Muscle of leg (tissue), 3 donors: ENCODE measurements at regions not wholly inside any gene's neighbourhood (a gene's known extent, or its start where the extent isn't known, plus 50 kb on each side); places are given as distances from the start of the nearest gene placed in this dataset.
A peak's percentile ranks its signal among the peaks of the same experiment; 100 is the strongest.

ENCODE experiments used
- DNase-seq: peaks from one replicate; pipeline ENCODE4 v3.0.0; 2013
- H3K27ac ChIP-seq: one replicate; pipeline ENCODE4 v1.5.1; 2013; ENCODE audit warnings: mild to moderate bottlenecking, low read length, control low read depth
- H3K27me3 ChIP-seq: one replicate; pipeline ENCODE4 v1.6.1; 2013; ENCODE audit warnings: low read length; ENCODE audit not compliant: control insufficient read depth, insufficient read depth
- H3K36me3 ChIP-seq: one replicate; pipeline ENCODE4 v1.6.1; 2013; ENCODE audit warnings: low read length; ENCODE audit not compliant: control insufficient read depth, insufficient read depth
- H3K4me1 ChIP-seq: one replicate; pipeline ENCODE4 v1.6.1; 2013; ENCODE audit warnings: low read length; ENCODE audit not compliant: control insufficient read depth, insufficient read depth
- H3K4me3 ChIP-seq: one replicate; pipeline ENCODE4 v1.5.1; 2013; ENCODE audit warnings: low read length, control low read depth
- H3K9me3 ChIP-seq: replicated peaks from 2 replicates; pipeline ENCODE4 v1.6.1; 2013; ENCODE audit warnings: low read depth, low read length; ENCODE audit not compliant: control insufficient read depth
- WGBS: methylation state at CpG from one replicate; pipeline ENCODE4 v1.1.5; 2013; ENCODE audit warnings: missing lambda C conversion rate; ENCODE audit not compliant: insufficient coverage; 5-methylcytosine and 5-hydroxymethylcytosine counted together

DNA sequence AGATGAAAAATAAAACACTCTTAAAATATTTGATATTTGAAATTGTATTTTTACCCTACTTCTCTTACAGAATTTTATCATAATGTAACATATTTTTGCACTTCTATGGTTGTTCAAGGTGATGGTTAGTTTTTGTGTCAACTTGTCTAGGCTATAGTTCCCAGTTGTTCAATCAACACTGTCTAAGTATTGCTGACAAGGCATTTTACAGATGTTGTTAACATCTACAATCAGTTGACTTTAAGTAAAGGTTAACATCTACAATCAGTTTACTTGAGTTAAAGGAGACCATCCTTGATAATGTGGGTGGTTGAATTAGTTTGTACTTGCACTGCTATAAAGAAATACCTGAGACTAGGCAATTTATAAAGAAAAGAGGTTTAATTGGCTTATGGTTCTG, 206.5 kb downstream of the AEBP2 start:
- H3K4me3 ChIP-seq, result no peak overlapping the region
- DNase-seq, result no peak
- no peaks in the 10 kb centered on the region for H3K27me3 ChIP-seq
- no peaks in the 10 kb centered on the region for H3K36me3 ChIP-seq
- no peaks in the 10 kb centered on the region for H3K4me1 ChIP-seq
- H3K9me3 ChIP-seq, result no peaks in the 10 kb centered on the region
- no peak overlapping the region for H3K27ac ChIP-seq

DNA sequence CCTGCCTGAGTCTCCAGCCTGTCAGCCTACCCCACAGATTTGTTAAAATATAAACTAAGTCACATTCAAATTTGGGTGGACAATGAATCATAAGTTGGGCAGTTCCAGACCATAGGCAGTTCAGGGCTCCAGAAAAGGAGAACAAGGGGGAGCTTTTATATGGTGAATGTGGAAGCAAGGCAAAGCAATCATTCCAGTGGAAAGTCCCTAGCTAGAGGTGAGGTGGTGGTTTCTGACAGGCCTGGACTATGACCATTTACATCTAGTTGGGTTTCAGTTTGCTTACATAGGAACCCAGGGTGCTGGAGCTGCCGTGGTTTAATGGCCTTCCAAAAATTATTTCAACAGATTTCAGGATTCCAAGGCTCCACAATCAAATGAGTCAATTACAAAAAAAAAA, 207.3 kb downstream of the AEBP2 start:
- H3K4me3 ChIP-seq, result no peak overlapping the region
- DNase-seq, result no peak
- 88% methylated on average over 1 of the region's 1 CpG for WGBS
- no peaks in the 10 kb centered on the region for H3K36me3 ChIP-seq
- no peaks in the 10 kb centered on the region for H3K9me3 ChIP-seq
- H3K4me1 ChIP-seq, result no peaks in the 10 kb centered on the region
- no peak overlapping the region for H3K27ac ChIP-seq
- no peaks in the 10 kb centered on the region for H3K27me3 ChIP-seq

DNA sequence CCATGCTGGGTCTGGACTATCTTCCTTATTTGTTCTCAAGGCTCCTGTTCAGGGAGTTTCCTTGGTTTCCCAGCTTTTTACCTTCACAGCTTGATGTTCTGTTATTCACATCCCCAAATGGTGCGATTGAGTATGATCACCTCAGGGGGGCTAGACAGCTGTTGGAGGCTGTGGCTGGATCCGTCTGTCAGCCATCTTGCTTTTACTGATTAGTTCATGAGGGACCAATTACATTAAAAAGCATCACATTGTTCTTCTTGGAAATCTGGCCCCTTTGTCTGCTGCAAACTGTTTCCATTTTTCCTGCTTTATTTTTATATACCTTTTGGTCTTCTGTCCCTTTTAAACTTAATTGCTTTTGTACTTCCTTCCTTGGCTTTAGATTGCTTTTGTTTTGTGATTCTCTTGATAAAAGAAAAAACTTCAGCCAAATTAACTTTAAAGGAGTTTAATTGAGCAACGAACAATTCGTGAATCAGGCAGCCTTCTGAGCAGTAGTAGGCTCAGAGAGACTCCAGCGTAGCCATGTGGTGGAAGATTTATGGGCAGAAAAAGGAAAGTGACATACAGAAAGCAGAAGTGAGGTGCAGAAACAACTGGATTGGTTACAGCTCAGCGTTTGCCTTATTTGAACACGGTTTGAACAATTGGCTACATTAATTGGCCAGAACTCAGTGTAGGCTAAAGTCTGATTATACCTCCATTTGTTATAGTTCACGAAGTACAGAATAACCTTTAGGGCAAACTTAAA, 208.7 kb downstream of the AEBP2 start:
- Histone ChIP-seq H3K4me3 (no peak overlapping the region), H3K27ac (no peak overlapping the region), H3K36me3 (no peaks in the 10 kb centered on the region), H3K27me3 (no peaks in the 10 kb centered on the region), H3K4me1 (no peaks in the 10 kb centered on the region), H3K9me3 (no peaks in the 10 kb centered on the region)
- peak; percentile 43 for DNase-seq
- 40% methylated on average over 1 of the region's 8 CpGs for whole genome bisulfite sequencing

DNA sequence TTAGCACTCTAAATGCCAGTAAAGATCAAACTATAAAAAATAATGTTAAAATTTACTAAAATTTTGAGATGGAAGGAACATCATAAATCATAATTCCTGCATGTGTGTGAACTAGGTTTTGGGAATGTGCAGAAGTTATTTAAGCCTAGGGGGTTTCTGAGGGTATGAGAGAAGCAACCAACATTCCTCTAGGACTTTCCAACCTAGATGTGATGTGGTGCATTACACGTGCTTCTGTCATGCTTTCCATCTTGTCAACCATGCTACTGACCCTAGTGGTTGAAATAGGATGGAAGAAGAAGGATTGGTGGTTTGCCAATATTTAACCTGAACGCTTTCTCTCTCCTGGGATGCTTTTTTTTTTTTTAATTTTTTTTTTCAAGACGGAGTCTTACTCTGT, 209.3 kb downstream of the AEBP2 start:
- Histone ChIP-seq H3K4me1 (no peaks in the 10 kb centered on the region), H3K36me3 (no peaks in the 10 kb centered on the region), H3K27ac (no peak overlapping the region), H3K9me3 (no peaks in the 10 kb centered on the region), H3K27me3 (no peaks in the 10 kb centered on the region), H3K4me3 (no peak overlapping the region)
- DNase-seq, result no peak
- WGBS, result 100% methylated on average over 2 of the region's 3 CpGs

GRCh38 chr12:19652386-19652785, 213.1 kb downstream of the AEBP2 start:
- Histone ChIP-seq H3K4me3 (no peak overlapping the region), H3K4me1 (no peaks in the 10 kb centered on the region), H3K27me3 (no peaks in the 10 kb centered on the region), H3K27ac (no peak overlapping the region), H3K36me3 (no peaks in the 10 kb centered on the region), H3K9me3 (no peaks in the 10 kb centered on the region)
- no peak for DNase-seq
- no CpG with 5 or more reads among the region's 2 CpGs for WGBS

DNA sequence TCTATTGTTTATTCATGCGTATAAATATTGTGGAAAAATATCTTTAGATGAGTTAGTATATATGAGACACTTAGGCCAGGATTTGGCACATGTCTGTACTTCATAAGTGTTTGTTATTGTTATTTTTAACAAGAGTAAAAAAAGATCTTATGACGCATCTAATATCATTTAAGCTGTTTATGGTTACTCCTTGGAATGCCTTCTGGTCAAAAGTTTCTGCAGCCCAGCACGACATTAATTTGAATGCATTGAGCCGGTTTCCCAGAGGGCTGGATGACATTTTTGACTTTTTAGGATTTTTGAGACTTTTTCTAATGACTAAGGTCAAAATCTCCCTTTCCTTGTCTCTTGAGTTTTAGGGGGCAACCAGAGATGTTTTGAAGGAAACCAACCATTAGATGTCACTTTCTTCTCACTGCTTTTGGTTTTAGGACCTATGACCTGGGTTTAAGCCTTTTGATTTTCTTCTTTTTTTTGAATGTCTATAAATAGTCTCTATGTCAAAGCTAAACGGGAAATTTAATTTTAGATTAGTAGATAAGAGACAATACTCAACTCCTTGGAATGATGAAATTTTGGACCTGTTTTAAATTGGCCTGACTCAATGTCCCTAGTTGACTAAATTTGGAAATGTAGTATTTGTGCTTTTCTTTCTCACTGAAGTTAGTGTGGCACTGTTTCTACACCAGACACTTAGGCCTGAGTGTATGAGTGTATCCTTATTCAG, 215.5 kb downstream of the AEBP2 start:
- H3K4me1 ChIP-seq, result no peaks in the 10 kb centered on the region
- WGBS, result no CpG with 5 or more reads among the region's 5 CpGs
- H3K36me3 ChIP-seq, result no peaks in the 10 kb centered on the region
- peak overlapping the region; percentile 44 for H3K27ac ChIP-seq
- peak; percentile 53 for DNase-seq
- H3K4me3 ChIP-seq, result no peak overlapping the region
- H3K27me3 ChIP-seq, result no peaks in the 10 kb centered on the region
- no peaks in the 10 kb centered on the region for H3K9me3 ChIP-seq

DNA sequence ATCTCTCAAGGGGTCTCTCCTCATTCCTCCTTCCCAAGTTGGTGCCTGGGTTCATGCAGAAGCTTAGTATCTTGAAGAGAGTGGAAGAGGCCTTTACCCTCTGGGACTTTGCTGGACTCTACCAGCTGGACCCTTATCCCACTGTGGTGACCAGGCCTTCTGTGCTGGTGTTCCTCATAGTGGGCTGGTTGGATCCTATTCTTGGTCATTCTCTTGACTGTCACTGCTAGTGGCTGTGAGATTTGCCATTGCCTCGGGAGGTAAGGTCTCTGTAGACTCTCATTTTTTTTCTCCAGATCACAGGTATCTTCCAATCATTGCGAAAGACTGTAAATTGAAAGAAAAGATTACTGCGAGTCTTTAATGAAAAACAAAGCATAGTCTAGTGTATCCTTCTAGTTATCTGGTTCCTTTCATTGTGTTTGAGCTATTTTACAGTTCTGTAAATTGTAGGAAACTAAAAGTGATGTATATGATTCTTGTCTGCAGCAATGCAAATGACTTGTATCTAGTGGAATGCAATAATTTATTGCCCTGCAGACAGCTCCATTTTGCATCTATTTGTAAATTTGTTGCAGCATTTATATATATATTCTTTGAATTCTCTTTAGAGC, 217.9 kb downstream of the AEBP2 start:
- no CpG with 5 or more reads among the region's 3 CpGs for WGBS
- DNase-seq, result no peak
- H3K36me3 ChIP-seq, result no peaks in the 10 kb centered on the region
- no peaks in the 10 kb centered on the region for H3K4me1 ChIP-seq
- no peaks in the 10 kb centered on the region for H3K27me3 ChIP-seq
- no peak overlapping the region for H3K4me3 ChIP-seq
- H3K27ac ChIP-seq, result no peak overlapping the region
- no peaks in the 10 kb centered on the region for H3K9me3 ChIP-seq

GRCh38 chr12:19657732-19658130, 218.4 kb downstream of the AEBP2 start:
- no peak overlapping the region for H3K4me3 ChIP-seq
- DNase-seq, result no peak
- H3K9me3 ChIP-seq, result no peaks in the 10 kb centered on the region
- H3K36me3 ChIP-seq, result no peaks in the 10 kb centered on the region
- no peak overlapping the region for H3K27ac ChIP-seq
- H3K4me1 ChIP-seq, result no peaks in the 10 kb centered on the region
- no peaks in the 10 kb centered on the region for H3K27me3 ChIP-seq
- no CpG with 5 or more reads among the region's 2 CpGs for WGBS

DNA sequence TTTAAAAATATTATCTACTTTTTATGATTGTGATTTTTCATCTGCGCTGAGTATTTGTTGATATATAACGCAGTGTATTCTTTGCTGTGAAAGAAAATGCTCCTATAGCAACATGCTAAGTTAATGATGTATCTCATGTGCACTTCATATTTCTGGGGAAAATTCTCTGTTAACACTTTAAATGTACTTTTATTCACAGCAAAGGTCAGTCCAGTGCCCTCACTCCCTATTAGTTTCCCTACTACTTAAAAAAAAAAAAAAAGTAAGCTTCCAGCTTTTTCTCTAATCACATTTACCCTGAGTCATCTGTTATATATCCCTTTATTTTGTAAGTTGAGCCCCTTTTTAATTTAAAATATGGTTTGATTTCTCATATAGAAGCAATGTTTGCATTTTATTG, 219.8 kb downstream of the AEBP2 start:
- Histone ChIP-seq H3K9me3 (no peaks in the 10 kb centered on the region), H3K4me3 (no peak overlapping the region), H3K36me3 (no peaks in the 10 kb centered on the region), H3K4me1 (no peaks in the 10 kb centered on the region), H3K27me3 (no peaks in the 10 kb centered on the region), H3K27ac (no peak overlapping the region)
- DNase-seq, result no peak
- no CpG with 5 or more reads among the region's 2 CpGs for WGBS

- no CpG with 5 or more reads among the region's 2 CpGs for WGBS
- H3K27me3 ChIP-seq, result no peaks in the 10 kb centered on the region
- peak; percentile 30 for DNase-seq
Observed at GRCh38 chr12:19659501-19659900, 220.2 kb downstream of the AEBP2 start.

More at GRCh38 chr12:19659501-19659900, 220.2 kb downstream of the AEBP2 start:
- no peaks in the 10 kb centered on the region for H3K36me3 ChIP-seq
- H3K4me1 ChIP-seq, result no peaks in the 10 kb centered on the region
- no peak overlapping the region for H3K27ac ChIP-seq
- H3K4me3 ChIP-seq, result no peak overlapping the region
- H3K9me3 ChIP-seq, result no peaks in the 10 kb centered on the region
